ENCODE measurements at regions not wholly inside any gene's neighbourhood (a gene's known extent, or its start where the extent isn't known, plus 50 kb on each side); places are given as distances from the start of the nearest gene placed in this dataset.

GRCh38 chr3:144344925-144345548 is 373.4 kb downstream of the DIPK2A start:
- TF ChIP-seq CTCF (conservative IDR thresholded peaks at IDR 0.05) (no peak), EZH2 (IDR thresholded peaks at IDR 0.05; ENCODE audit: low read depth) (no peak)

All from PC-9 (cell line).